ENCODE measurements at regions not wholly inside any gene's neighbourhood (a gene's known extent, or its start where the extent isn't known, plus 50 kb on each side); places are given as distances from the start of the nearest gene placed in this dataset.
A peak's percentile ranks its signal among the peaks of the same experiment; 100 is the strongest.

GRCh38 chr17:31594416-31594815 is 202.9 kb downstream of the RAB11FIP4 start:
- DNase-seq (ENCODE audit: unreplicated experiment), result no peak
- no peaks in the 10 kb centered on the region for H3K27me3 Mint-ChIP-seq (ENCODE audit: insufficient read depth, unreplicated experiment)
- ChIA-PET POLR2A (interaction anchor here (1.2 to 1.7 kb wide), 2 partner anchors 10 to 14 kb away, joined by 5 to 7 read pairs; no protein-coding TSS in a partner anchor), CTCF (interaction anchor here (0.7 kb wide), 1 partner anchor 47 kb away, joined by 3 read pairs; no protein-coding TSS in a partner anchor)
- peaks cover 13% of the 10 kb centered on the region for H3K36me3 Mint-ChIP-seq (ENCODE audit: insufficient read depth, unreplicated experiment)
- no peaks in the 10 kb centered on the region for H3K9me3 Mint-ChIP-seq (ENCODE audit: unreplicated experiment)
- no peak overlapping the region for H3K4me3 Mint-ChIP-seq (ENCODE audit: unreplicated experiment)
- peak overlapping the region; percentile 54 for H3K27ac Mint-ChIP-seq (ENCODE audit: low read depth, unreplicated experiment)
- H3K4me1 Mint-ChIP-seq (ENCODE audit: insufficient read depth, unreplicated experiment), result peaks cover 30% of the 10 kb centered on the region
- BruUV-seq (replicated peaks), result no TSS peak
- no peak for TF ChIP-seq CTCF (IDR thresholded peaks at IDR 0.05; ENCODE audit: unreplicated experiment)
- intact Hi-C loops (cut with micrococcal nuclease), result no loop called here

GRCh38 chr17:31593806-31594205 is 202.3 kb downstream of the RAB11FIP4 start:
- no peak for TF ChIP-seq CTCF (IDR thresholded peaks at IDR 0.05; ENCODE audit: unreplicated experiment)
- H3K4me1 Mint-ChIP-seq (ENCODE audit: insufficient read depth, unreplicated experiment), result peaks cover 30% of the 10 kb centered on the region
- peak; percentile 53 for DNase-seq (ENCODE audit: unreplicated experiment)
- peak overlapping the region; percentile 80 for H3K27ac Mint-ChIP-seq (ENCODE audit: low read depth, unreplicated experiment)
- intact Hi-C loops (cut with micrococcal nuclease), result no loop called here
- no TSS peak for BruUV-seq (replicated peaks)
- CTCF ChIA-PET, result no interaction called here
- POLR2A ChIA-PET, result interaction anchor here (1.2 to 1.7 kb wide), 2 partner anchors 10 to 13 kb away, joined by 5 to 7 read pairs; no protein-coding TSS in a partner anchor
- peaks cover 13% of the 10 kb centered on the region for H3K36me3 Mint-ChIP-seq (ENCODE audit: insufficient read depth, unreplicated experiment)
- no peaks in the 10 kb centered on the region for H3K9me3 Mint-ChIP-seq (ENCODE audit: unreplicated experiment)
- no peaks in the 10 kb centered on the region for H3K27me3 Mint-ChIP-seq (ENCODE audit: insufficient read depth, unreplicated experiment)
- no peak overlapping the region for H3K4me3 Mint-ChIP-seq (ENCODE audit: unreplicated experiment)

- Mint-ChIP-seq H3K27me3 (ENCODE audit: insufficient read depth, unreplicated experiment) (no peaks in the 10 kb centered on the region), H3K27ac (ENCODE audit: low read depth, unreplicated experiment) (no peak overlapping the region), H3K4me1 (ENCODE audit: insufficient read depth, unreplicated experiment) (peaks cover 32% of the 10 kb centered on the region), H3K36me3 (ENCODE audit: insufficient read depth, unreplicated experiment) (peaks cover 14% of the 10 kb centered on the region), H3K9me3 (ENCODE audit: unreplicated experiment) (no peaks in the 10 kb centered on the region), H3K4me3 (ENCODE audit: unreplicated experiment) (no peak overlapping the region)
- BruUV-seq (replicated peaks), result no TSS peak
- intact Hi-C loops (cut with micrococcal nuclease), result no loop called here
- ChIA-PET POLR2A (no interaction called here), CTCF (no interaction called here)
- TF ChIP-seq CTCF (IDR thresholded peaks at IDR 0.05; ENCODE audit: unreplicated experiment), result no peak
- no peak for DNase-seq (ENCODE audit: unreplicated experiment)
Observed at GRCh38 chr17:31591924-31592323, 200.4 kb downstream of the RAB11FIP4 start.

- no peak overlapping the region for H3K27ac Mint-ChIP-seq (ENCODE audit: low read depth, unreplicated experiment)
- BruUV-seq (replicated peaks), result no TSS peak
- H3K4me3 Mint-ChIP-seq (ENCODE audit: unreplicated experiment), result no peak overlapping the region
- intact Hi-C loops (cut with micrococcal nuclease), result no loop called here
- H3K27me3 Mint-ChIP-seq (ENCODE audit: insufficient read depth, unreplicated experiment), result no peaks in the 10 kb centered on the region
- H3K36me3 Mint-ChIP-seq (ENCODE audit: insufficient read depth, unreplicated experiment), result peaks cover 22% of the 10 kb centered on the region
- no peaks in the 10 kb centered on the region for H3K9me3 Mint-ChIP-seq (ENCODE audit: unreplicated experiment)
- CTCF ChIA-PET, result interaction anchor here (0.7 kb wide), 1 partner anchor 17 kb away, joined by 3 read pairs; no protein-coding TSS in a partner anchor
- POLR2A ChIA-PET, result interaction anchor here (0.8 to 1.8 kb wide), 2 partner anchors 8 to 15 kb away, joined by 3 read pairs; no protein-coding TSS in a partner anchor
- no peak for TF ChIP-seq CTCF (IDR thresholded peaks at IDR 0.05; ENCODE audit: unreplicated experiment)
- peaks cover 17% of the 10 kb centered on the region for H3K4me1 Mint-ChIP-seq (ENCODE audit: insufficient read depth, unreplicated experiment)
- DNase-seq (ENCODE audit: unreplicated experiment), result no peak
Observed at GRCh38 chr17:31588512-31588911, 197.0 kb downstream of the RAB11FIP4 start.
